ENCODE measurements at regions not wholly inside any gene's neighbourhood (a gene's known extent, or its start where the extent isn't known, plus 50 kb on each side); places are given as distances from the start of the nearest gene placed in this dataset.
"Not testable (repeated sequence)": the region's sequence is repeated elsewhere in the genome, so short reads cannot be mapped to it uniquely, and the experiment has no call there.

DNA sequence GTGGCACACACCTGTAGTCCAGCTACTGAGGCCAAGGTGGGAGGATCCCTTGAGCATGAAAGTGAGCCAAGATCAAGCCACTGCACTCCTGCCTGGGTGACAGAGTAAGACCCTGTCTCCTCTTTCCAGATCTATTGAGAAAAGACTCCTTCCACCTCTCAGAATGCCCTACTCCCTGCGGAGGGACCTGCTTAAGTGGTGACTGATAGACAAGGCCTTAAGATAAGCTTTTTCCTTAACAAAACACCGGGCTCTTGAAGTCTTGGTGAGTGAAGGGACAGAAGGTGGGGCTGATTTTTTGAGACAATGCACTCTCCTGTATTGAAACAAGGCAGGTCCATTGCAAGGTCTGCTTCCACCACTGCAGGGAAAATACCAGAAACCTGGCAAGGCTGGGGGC lies 338.4 kb upstream of the FRG2C start:
- no peak for DNase-seq

DNA sequence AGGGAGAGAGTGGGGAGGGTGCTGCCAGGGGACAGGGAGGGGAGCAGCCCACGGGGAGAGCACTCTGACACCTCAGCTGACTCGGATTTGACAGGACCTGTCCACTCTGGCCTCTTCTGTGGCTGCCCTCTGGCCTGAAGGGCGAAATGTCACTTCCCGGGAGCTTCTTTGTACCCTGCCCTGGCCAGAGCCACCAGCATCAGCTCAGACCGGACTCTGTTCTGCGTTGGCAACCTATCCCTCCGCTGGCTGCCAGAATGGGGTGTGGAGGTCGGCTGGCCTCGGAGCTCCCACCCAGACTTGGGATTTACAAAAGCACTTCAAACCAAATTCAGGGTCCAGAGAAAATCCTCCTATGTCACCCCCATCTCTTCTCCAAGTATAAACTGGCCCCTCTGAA lies 336.7 kb upstream of the FRG2C start:
- DNase-seq: no peak

DNA sequence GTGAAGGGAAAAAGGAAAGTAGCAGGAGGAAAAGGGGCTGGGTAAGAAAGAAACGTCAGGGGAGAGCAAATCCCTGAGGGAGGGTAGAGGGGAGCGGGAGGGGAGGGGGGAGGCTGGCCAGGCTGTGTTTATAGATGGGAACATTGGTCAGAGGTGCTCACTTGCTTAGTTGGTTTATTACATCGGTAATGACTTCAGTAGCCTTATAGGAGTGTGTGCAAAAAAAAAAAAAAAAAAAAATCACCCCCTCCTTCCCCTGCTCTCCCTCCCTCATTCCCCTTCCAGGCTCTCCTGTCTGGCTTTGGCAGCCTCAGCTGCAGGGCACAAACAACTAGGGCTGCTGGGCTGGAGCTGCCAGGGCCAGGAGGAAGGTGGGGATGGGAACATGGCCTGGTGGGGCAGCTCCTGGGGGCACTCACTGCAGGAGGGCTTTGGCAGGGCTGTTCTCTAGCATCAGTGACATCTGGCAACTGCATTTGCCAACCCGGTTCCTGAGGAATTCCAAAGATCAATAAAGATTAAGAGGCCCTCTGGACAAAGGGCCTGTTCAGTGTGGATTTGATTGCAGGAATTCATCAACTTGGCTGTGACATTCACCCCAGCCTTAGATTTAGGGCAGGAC lies 334.5 kb upstream of the FRG2C start:
- DNase-seq: no peak

DNA sequence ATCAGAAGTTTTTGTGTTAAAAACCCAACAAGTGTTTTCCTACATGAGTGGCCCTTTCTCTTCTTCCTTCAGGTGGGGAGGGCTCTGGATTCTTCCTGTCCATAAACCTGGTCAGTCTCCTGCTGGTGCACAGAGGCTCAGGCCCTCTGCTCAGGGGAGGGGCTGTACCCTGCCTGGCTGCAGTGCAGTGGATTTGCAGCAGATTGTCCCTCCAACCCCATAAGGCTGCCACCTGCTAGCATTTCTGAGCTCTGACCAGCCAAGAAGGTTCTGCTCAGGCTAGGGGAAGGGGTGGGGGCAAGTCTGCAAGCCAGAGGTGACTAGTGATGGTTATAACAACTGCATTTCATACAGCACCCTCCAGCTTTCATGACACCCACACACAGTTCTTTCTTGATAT lies 333.7 kb upstream of the FRG2C start:
- not testable (repeated sequence) for DNase-seq

DNA sequence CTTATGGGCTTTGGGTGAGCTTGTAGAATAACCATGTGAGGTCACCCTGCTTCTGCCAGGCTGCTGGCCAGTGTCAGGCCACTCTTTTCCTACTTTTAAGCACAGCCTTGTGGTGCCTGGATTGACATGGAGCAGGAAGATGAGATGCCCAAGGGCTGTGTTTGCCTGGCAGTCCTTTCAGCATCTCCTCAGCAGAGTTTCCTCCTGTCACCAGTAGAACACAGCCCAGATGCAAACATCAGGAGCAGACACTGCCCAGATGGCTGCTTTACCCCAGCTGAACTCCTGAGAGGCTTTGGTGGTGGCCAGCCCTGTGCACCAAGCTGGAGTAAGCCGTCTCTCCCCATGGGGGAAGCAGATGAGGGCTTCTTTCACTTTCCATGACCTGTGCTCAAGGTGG lies 332.0 kb upstream of the FRG2C start:
- not testable (repeated sequence) for DNase-seq

DNA sequence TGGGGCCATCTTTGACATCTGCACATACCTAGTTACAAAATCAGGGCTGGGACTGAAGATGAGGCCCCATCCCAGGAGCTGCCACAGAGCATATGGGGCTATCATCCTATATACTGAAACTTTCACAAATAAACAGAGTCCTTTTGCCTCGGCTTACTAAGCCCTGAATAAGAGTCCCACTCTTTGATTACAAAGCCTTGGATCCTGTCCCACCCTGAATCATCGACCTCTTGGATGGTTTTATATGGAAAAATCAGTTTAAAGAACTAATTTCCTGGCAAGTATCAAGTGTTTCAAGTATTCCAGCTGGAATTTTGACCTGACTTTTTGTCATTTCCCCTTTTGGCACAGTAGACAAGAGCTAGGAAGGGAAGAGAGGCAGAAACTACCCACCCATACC lies 331.3 kb upstream of the FRG2C start:
- no peak for DNase-seq

DNA sequence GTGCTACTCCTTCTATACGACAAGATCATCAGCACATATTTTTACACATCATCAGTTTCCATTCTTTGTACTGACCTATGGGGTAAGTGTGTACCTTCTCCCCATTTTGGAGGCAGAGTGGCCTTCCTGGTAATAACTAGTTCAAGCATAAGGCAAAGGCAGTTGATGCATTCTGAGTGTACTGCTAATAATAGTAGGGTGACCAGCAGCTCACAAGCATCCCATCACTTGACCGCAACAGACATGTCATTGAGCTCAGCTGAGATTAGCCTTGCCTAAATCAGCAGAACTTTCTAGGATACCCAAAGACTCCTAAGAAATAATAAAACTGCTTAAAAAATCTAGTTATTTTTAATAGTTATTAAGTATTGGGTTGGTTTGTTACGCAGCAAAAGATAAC lies 329.8 kb upstream of the FRG2C start:
- DNase-seq: no peak

DNA sequence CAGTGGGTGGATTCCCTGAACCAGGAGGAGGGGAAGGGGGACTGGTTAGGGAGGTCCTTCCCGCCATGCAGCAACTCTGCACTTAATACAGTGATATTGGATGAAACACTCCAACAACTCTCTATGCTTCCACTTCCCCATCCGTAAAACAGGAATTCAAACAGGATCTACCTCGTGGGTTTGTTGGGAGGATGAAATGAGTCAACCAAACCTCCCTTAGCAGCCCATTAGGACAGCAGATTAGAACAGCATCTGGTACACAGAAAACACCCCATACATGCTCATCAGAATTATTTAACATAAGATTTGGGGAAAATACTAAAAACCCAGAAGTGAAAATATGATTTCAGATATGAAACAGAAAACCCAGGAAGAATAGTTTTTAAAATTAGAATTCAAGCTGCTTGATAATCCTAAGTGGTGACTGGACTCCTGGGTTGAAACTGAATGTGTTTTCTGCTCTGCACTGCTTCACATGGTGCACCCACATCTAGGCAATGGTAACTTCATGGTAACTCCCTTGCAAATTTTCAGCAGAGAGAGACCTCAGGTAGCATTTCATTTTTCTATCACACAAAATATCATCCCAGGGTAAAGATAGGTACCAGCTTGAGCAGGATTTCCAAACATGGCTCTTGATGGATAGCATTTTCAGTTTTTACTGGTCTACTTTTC lies 326.8 kb upstream of the FRG2C start:
- no peak for DNase-seq

DNA sequence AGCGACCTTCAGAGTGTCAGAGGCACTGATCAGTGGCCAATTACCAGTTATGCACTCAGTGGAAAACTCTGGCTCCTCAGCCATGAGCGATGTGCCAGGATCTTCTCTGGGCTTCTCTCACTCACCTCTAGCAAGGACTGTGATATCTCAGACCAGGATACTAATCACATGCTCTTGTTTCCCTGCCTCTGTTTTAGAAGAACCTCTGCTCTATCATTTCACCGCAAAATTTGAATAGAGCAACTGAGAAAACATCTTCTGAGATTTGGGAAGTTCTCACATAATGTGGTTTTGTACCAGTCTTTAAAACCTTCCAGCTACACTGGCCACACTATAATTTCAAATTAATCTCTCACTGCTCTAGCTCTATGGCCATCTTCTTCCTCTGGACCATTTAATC lies 325.8 kb upstream of the FRG2C start:
- DNase-seq: no peak

DNA sequence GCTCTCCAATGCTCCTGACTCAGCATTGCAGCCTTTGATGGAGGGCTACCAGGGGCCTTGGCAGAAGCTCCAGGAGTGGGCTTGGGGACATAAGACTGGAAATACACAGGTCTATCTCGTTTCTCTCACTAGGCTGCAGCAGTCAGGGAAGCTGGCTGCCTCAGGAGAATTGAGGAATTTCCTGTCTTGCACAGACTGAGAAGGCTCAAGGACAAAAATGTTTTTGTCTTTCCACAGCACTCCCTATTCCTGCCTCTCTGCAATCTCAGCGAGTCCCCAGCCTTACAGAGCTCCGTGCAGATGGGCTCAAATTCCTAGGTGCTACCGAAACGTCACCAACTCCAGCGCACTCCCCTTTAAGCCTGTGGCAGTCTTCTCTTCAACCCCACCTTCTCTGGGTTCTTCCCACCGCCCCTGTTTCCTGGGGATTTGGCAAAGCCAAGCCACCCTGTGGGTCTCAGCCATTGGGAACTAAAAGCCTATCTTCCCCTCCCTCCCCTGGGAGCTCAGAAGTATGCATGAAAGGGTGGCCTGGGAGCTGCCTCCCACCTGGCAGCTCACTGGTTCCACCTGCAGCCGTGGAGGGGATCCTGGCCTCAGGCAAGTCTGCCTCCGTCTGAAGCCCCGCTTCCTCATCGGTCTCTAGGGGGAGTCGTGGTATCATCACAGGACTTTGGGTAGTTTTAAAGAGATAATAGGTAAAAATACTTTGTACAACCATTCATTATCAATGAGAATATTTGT lies 322.6 kb upstream of the FRG2C start:
- DNase-seq: no peak

DNA sequence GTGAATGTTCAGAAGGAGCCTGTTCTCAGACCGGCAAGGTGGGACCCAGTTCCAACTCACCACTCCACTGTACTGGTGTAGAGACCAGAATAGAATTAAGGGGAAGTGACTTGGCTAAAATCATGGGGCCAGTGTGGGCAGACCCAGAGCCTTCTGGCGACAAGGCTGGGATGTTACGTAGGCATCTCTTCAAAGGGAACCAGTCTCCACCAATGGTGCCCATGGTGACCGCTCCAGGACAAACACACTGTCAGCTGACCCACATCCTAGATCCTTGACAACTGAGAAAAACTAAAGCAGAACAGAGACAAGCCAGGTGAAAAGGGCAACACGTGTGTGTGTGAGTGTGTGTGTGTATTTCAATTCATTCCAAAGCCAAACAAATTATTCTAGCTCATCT lies 321.7 kb upstream of the FRG2C start:
- DNase-seq: no peak

DNA sequence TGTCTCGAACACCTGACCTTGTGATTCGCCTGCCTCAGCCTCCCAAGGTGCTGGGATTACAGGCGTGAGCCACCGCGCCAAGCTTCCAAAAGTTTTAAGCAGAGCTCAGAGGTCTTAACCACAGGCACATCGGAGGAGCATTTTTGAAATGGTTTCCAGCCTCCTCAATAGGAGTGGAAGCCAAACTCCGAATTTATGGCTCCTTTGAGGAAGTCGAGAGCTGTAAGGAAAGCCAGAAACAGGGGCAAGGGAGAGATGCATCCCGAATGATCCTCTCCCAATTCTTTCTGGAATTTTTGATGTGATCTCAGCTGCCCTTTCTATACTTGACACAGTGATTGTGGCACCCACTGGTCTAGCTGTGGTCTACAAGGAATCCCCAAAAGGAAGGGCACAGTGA lies 313.6 kb upstream of the FRG2C start:
- DNase-seq: not testable (repeated sequence)

DNA sequence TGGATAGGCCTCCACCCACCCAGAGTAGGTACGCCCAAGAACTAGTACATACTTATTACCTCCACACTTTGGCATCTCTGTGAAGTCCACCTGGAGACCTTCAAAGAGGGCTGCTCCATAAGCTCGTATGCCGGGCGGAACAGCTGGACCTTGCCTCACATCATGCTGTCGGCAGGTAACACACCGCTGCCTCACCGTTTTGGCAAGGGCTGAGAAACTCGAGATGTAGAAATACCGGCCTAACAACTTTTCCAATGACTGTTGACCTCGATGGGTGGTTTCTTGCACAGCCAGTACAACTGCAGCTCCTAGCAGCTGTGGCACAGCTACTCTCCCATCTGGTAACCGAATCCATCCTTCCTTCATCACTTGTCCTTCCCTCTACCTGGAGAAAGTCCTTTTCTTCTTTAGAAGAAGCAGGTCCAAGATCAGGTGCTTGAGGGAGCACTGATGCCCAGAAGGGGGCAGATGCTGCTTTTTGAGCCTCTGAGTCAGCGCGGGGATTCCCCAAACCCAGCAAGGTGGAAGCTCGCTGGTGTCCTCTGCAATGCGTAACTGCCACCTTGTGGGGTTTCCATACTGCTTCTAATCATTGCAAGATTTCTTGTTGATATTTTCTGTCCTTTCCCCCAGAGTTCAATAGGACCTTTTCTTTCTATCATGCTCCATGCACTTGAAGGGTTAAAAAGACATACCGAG lies 301.9 kb upstream of the FRG2C start:
- not testable (repeated sequence) for DNase-seq

DNA sequence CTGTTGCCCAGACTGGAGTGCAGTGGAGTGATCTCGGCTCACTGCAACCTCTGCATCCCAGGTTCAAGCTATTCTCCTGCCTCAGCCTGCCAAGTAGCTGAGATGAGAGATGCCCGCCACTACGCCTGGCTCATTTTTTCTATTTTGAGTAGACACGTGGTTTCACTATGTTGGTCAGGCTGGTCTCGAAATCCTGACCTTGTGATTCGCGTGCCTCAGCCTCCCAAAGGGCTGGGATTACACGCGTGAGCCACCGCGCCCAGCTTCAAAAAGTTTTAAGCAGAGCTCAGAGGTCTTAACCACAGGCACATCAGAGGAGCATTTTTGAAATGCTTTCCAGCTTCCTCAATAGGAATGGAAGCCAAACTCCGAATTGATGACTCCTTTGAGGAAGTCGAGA lies 291.2 kb upstream of the FRG2C start:
- not testable (repeated sequence) for DNase-seq

DNA sequence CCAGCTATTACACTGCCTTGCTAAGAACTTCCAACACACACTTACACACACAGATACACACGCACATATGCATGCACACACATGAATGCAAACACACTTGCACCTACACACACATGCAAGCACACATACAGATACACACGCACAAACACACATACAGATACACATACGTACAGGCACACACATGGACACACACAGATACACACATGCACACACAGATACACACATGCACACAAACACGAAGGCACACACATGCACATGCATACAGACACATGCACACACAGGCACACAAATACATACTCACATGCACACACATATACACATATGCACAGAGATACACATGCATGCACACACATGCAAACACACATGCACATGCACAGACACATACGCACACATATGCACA lies 284.3 kb upstream of the FRG2C start:
- DNase-seq: not testable (repeated sequence)

DNA sequence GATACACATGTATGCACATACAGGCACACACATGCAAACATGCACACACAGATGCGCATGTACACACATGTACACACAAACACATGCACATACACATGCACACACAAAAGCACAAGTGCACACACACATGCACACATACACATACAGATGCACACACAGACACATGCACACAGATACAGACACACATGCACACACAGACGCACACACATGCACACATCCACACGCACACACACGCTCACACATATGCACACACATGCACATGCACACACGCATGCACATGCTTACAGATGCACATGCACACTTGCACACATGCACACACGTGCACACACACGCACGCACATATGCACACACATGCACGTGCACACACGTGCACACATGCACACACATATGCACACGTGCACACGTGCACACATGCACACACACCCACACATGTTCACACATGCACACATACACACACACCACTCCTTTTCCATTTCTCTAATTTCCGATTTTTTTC lies 283.8 kb upstream of the FRG2C start:
- no peak for DNase-seq

DNA sequence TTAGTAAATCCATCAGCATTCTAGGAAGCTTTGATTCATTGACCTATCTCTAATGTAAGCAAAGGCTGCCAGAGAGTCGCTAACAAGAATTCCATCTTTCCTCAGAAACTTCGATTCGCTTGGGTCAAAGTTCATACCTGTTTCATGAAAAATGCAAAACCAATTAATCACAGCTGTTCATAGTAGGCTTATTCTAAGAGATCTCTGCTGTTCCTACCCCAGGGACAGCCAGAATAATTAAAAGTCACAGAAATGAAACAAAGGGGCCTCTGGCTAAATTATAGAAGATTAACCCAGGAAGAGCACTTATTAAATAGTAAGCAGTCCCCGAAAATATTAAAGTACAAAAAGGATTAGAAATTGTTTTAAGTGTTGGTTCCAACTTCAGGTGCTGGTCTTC lies 280.1 kb upstream of the FRG2C start:
- not testable (repeated sequence) for DNase-seq

DNA sequence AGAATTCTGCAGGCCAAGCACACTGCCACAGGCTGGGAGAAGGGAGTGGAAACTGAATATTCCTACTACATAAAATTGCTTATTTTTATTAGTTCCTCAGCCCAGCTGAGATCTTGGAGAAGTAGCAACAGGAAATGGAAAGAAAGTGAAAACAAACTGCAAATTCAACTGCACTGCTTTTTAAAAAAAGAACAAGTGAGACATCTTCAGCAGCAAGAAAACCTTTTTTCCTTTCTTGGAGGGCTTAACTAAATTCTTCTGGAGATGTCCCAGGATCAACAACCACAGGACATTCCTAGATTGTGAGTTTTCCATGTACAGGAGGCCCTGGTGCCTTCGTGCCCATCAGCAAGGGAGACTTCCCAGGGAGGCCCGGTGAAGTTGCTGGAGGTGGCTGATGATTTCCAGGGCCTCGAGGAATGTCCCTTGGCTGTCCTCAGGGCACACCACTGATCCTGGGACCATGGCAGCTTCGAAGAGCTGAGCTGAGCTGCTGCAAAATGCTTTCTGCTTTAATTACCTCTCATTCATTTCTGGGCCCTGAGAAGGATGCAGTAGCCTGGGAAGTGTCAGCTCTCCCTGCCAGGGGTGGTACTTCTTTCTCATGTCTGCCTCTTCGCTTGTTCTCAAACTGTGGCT lies 275.5 kb upstream of the FRG2C start:
- not testable (repeated sequence) for DNase-seq

DNA sequence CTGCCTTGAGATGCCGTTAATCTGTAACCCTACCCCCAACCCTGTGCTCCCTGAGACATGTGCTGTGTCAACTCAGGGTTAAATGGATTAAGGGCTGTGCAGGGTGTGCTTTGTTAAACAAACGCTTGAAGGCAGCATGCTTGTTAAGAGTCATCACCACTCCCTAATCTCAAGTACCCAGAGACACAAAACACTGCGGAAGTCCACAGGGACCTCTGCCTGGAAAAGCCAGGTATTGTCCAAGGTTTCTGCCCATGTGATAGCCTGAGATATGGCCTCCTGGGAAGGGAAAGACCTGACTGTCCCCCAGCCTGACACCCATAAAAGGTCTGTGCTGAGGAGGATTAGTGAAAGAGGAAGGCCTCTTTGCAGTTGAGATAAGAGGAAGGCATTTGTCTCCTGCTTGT lies 270.8 kb upstream of the FRG2C start:
- DNase-seq: peak in 2 of 3 experiments; percentile 11 to 45

DNA sequence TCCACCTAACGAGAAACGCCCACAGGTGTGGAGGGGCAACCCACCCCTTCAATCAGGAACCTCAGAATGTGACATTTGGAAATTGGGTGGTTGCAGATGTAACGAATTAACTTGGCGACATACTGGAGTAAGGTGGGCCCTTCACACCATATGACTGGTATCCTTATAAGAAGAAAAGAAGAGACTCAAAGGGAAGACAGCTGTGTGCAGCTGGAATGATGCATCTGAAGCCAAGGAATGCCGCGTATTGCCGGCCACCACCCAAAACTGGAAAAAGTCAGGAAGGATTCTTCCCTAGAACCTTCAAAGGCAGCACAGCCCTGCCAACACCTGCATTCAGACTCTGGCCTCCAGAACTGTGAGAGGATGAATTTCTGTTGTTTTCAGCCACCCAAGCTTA lies 270.0 kb upstream of the FRG2C start:
- not testable (repeated sequence) for DNase-seq

DNA sequence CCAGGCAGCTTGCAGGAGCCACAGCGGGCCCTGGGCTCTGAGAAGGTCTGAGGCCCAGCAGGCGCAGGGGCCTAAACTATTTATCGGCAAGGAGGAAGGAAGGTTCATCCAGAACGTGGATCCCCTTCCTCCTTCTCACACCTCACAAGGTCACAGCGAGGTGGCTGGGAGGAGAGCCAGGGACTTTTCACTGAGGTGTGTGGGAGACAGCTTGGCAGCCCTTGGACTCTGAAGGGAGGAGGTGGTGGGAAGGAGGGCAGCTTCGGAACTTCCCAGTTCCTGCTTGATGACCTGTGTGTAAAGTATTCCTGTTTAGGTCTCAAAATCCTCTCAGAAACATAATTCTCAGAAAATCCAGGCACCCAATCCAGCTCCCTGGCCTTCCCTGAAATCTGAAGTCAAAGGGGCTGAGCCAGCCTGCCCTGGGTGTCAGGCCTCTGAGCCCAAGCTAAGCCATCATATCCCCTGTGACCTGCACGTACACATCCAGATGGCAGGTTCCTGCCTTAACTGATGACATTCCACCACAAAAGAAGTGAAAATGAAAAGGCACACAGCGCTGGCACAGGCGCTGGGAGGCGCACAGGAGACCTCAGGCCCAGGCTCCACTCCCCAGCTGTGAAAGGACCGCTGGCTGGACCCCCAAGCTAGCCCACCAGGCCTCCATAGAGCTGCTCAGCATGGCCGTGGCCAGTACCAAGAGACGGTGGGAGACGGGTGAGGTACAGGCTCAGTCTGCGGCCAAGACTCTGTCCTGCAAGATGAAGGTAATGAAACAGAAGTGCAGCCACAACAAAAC lies 269.4 kb upstream of the FRG2C start:
- not testable (repeated sequence) for DNase-seq

All from NCI-H1417 (cell line).